ENCODE measurements at regions not wholly inside any gene's neighbourhood (a gene's known extent, or its start where the extent isn't known, plus 50 kb on each side); places are given as distances from the start of the nearest gene placed in this dataset.

DNA sequence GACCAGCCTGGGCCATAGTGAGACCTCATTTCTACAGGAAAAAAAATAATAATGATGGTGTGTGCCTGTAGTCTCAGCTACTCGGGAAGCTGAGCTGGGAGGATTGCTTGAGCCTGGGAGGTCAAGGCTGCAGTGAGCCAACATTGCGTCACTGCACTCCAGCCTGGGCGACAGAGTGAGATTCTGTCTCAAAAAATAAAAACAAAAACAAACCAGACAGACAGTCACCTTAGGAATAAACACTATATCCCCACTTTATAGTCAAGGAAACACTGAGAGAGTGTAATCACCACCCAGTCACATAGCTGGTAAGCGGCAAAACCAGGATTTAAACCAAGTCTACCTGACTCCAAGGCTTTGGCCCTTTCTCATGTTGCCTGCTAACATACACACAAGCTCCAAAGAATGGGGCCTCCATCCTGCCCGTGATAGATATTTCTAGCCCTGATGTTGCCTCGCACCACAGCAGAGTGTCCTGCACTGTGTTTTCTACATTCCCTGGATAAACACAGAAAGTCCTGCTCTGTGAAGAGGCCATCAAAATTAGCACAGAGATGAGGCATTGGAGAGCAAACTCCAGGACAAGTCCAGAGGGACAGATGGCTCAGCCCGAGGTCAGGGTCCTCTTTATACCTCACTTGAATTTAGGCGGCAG lies 66.1 kb upstream of the SMURF2 start:
- TF ChIP-seq, protein P1, sequence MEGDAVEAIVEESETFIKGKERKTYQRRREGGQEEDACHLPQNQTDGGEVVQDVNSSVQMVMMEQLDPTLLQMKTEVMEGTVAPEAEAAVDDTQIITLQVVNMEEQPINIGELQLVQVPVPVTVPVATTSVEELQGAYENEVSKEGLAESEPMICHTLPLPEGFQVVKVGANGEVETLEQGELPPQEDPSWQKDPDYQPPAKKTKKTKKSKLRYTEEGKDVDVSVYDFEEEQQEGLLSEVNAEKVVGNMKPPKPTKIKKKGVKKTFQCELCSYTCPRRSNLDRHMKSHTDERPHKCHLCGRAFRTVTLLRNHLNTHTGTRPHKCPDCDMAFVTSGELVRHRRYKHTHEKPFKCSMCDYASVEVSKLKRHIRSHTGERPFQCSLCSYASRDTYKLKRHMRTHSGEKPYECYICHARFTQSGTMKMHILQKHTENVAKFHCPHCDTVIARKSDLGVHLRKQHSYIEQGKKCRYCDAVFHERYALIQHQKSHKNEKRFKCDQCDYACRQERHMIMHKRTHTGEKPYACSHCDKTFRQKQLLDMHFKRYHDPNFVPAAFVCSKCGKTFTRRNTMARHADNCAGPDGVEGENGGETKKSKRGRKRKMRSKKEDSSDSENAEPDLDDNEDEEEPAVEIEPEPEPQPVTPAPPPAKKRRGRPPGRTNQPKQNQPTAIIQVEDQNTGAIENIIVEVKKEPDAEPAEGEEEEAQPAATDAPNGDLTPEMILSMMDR (conservative IDR thresholded peaks at IDR 0.05; ENCODE audit: low read length): no peak
- no peak for TF ChIP-seq EZH2phosphoT487 (IDR thresholded peaks at IDR 0.05; ENCODE audit: borderline replicate concordance)

Measured in Loucy (cell line).